HL-60 (cell line): ENCODE measurements at regions not wholly inside any gene's neighbourhood (a gene's known extent, or its start where the extent isn't known, plus 50 kb on each side); places are given as distances from the start of the nearest gene placed in this dataset.

Experiments used
- TF ChIP-seq, protein P1 (sequence below): IDR thresholded peaks from one replicate; pipeline ENCODE4 v1.5.1; 2011; ENCODE audit warnings: low read length, control low read depth, inconsistent platforms; ENCODE audit not compliant: insufficient read depth
- TF ChIP-seq, protein P2 (sequence below): IDR thresholded peaks from 2 replicates; pipeline ENCODE4 v1.6.1; 2012; ENCODE audit warnings: low read depth; ENCODE audit not compliant: insufficient replicate concordance

DNA sequence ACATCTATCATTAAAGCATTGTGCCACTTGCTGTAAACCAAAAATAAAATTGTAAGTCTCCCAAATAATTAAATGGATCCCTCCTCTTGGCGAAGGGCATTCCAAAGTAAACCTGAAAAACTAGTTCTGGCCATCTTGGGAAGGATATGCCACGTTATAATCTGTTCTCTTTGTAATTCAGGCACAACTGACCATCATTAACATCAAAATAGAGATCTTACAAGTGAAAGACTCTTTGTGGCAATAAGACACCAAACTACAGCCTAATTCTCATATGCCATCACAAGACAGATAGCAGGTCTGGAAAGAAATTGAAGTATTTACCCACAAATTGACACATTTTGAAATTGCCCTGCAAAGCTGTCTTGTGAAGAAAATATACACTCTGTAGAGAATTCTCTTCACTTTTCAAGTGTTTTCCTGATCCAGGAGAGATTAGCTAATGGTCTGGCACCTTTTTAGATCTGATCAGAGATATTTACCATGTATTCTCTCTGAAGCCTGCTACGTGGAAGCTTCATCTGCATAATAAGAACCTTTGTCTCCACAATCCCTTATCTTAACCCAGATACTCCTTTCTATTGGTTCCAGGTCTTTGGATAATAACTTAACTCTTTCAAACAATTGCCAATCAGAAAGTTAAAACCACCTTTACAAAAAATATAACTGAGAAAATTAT lies 630.4 kb upstream of the CCDC179 start:
- TF ChIP-seq, protein P1, sequence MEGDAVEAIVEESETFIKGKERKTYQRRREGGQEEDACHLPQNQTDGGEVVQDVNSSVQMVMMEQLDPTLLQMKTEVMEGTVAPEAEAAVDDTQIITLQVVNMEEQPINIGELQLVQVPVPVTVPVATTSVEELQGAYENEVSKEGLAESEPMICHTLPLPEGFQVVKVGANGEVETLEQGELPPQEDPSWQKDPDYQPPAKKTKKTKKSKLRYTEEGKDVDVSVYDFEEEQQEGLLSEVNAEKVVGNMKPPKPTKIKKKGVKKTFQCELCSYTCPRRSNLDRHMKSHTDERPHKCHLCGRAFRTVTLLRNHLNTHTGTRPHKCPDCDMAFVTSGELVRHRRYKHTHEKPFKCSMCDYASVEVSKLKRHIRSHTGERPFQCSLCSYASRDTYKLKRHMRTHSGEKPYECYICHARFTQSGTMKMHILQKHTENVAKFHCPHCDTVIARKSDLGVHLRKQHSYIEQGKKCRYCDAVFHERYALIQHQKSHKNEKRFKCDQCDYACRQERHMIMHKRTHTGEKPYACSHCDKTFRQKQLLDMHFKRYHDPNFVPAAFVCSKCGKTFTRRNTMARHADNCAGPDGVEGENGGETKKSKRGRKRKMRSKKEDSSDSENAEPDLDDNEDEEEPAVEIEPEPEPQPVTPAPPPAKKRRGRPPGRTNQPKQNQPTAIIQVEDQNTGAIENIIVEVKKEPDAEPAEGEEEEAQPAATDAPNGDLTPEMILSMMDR, result no peak
- TF ChIP-seq, protein P2, sequence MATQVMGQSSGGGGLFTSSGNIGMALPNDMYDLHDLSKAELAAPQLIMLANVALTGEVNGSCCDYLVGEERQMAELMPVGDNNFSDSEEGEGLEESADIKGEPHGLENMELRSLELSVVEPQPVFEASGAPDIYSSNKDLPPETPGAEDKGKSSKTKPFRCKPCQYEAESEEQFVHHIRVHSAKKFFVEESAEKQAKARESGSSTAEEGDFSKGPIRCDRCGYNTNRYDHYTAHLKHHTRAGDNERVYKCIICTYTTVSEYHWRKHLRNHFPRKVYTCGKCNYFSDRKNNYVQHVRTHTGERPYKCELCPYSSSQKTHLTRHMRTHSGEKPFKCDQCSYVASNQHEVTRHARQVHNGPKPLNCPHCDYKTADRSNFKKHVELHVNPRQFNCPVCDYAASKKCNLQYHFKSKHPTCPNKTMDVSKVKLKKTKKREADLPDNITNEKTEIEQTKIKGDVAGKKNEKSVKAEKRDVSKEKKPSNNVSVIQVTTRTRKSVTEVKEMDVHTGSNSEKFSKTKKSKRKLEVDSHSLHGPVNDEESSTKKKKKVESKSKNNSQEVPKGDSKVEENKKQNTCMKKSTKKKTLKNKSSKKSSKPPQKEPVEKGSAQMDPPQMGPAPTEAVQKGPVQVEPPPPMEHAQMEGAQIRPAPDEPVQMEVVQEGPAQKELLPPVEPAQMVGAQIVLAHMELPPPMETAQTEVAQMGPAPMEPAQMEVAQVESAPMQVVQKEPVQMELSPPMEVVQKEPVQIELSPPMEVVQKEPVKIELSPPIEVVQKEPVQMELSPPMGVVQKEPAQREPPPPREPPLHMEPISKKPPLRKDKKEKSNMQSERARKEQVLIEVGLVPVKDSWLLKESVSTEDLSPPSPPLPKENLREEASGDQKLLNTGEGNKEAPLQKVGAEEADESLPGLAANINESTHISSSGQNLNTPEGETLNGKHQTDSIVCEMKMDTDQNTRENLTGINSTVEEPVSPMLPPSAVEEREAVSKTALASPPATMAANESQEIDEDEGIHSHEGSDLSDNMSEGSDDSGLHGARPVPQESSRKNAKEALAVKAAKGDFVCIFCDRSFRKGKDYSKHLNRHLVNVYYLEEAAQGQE, result no peak
